ENCODE measurements at regions not wholly inside any gene's neighbourhood (a gene's known extent, or its start where the extent isn't known, plus 50 kb on each side); places are given as distances from the start of the nearest gene placed in this dataset.

- WGBS, 2 donors = 74 to 88% methylated on average over 5 of the region's 5 CpGs
Observed at GRCh38 chr11:130635937-130636630, 187.6 kb downstream of the ADAMTS15 start.

GRCh38 chr11:130636722-130637464 lies 188.4 kb downstream of the ADAMTS15 start:
- H3K27ac ChIP-seq = no peak overlapping the region
- ATAC-seq (no peak), DNase-seq (no peak)
- H3K9me3 ChIP-seq = no peaks in the 10 kb centered on the region
- H3K36me3 ChIP-seq (replicated peaks in 1 of 2; ENCODE audit: insufficient read depth in 1 of 2, low read depth in 2 of 2) = no peaks in the 10 kb centered on the region
- WGBS, 2 donors = 45 to 56% methylated on average over 9 of the region's 9 CpGs
- H3K27me3 ChIP-seq = no peaks in the 10 kb centered on the region
- intact Hi-C loops (cut with DNase I) = no loop called here
- H3K4me3 ChIP-seq = no peak overlapping the region
- TF ChIP-seq CTCF (IDR thresholded peaks at IDR 0.05) (no peak), POLR2A (IDR thresholded peaks at IDR 0.05) (no peak)
- H3K4me1 ChIP-seq = no peaks in the 10 kb centered on the region

More at GRCh38 chr11:130635937-130636630, 187.6 kb downstream of the ADAMTS15 start:
- ATAC-seq (no peak), DNase-seq (no peak)
- no peaks in the 10 kb centered on the region for H3K4me1 ChIP-seq
- H3K36me3 ChIP-seq (replicated peaks in 1 of 2; ENCODE audit: insufficient read depth in 1 of 2, low read depth in 2 of 2) = no peaks in the 10 kb centered on the region
- H3K9me3 ChIP-seq = no peaks in the 10 kb centered on the region
- no peak overlapping the region for H3K27ac ChIP-seq
- no peak for TF ChIP-seq POLR2A (IDR thresholded peaks at IDR 0.05)
- TF ChIP-seq CTCF (IDR thresholded peaks at IDR 0.05) = no peak
- H3K27me3 ChIP-seq = no peaks in the 10 kb centered on the region
- intact Hi-C loops (cut with DNase I) = no loop called here
- no peak overlapping the region for H3K4me3 ChIP-seq

GRCh38 chr11:130637566-130637965 lies 189.1 kb downstream of the ADAMTS15 start:
- no peaks in the 10 kb centered on the region for H3K36me3 ChIP-seq (replicated peaks in 1 of 2; ENCODE audit: insufficient read depth in 1 of 2, low read depth in 2 of 2)
- TF ChIP-seq CTCF (IDR thresholded peaks at IDR 0.05) = no peak
- TF ChIP-seq POLR2A (IDR thresholded peaks at IDR 0.05) = no peak
- 88 to 89% methylated on average over 7 of the region's 7 CpGs for WGBS, 2 donors
- H3K27ac ChIP-seq = no peak overlapping the region
- H3K4me1 ChIP-seq = no peaks in the 10 kb centered on the region
- H3K27me3 ChIP-seq = no peaks in the 10 kb centered on the region
- no peak overlapping the region for H3K4me3 ChIP-seq
- no peaks in the 10 kb centered on the region for H3K9me3 ChIP-seq
- ATAC-seq (no peak), DNase-seq (no peak)
- intact Hi-C loops (cut with DNase I) = no loop called here

GRCh38 chr11:130638033-130638432 lies 189.6 kb downstream of the ADAMTS15 start:
- Histone ChIP-seq H3K9me3 (no peaks in the 10 kb centered on the region), H3K4me3 (no peak overlapping the region), H3K27ac (no peak overlapping the region), H3K27me3 (no peaks in the 10 kb centered on the region), H3K4me1 (no peaks in the 10 kb centered on the region), H3K36me3 (replicated peaks in 1 of 2; ENCODE audit: insufficient read depth in 1 of 2, low read depth in 2 of 2) (no peaks in the 10 kb centered on the region)
- WGBS, 2 donors = 45 to 66% methylated on average over 5 of the region's 5 CpGs
- no peak for TF ChIP-seq POLR2A (IDR thresholded peaks at IDR 0.05)
- no peak for TF ChIP-seq CTCF (IDR thresholded peaks at IDR 0.05)
- DNase-seq (no peak), ATAC-seq (no peak)
- intact Hi-C loops (cut with DNase I) = no loop called here
